Gastroesophageal sphincter (tissue), 3 donors: ENCODE measurements at regions not wholly inside any gene's neighbourhood (a gene's known extent, or its start where the extent isn't known, plus 50 kb on each side); places are given as distances from the start of the nearest gene placed in this dataset.

ENCODE experiments used
- CTCF ChIP-seq, 4 experiments: fragments of 200-600 bp in 2 of 4; fragments of 450-650 bp in 2 of 4; sonication (generic) in 1 of 4; IDR thresholded peaks; one replicate each; pipeline ENCODE4 v1.5.1; 2017 to 2019; ENCODE audit warnings: antibody characterized with exemption in 4 of 4, mild to moderate bottlenecking in 2 of 4, moderate library complexity in 2 of 4
- EP300 ChIP-seq: sonication (generic); formaldehyde crosslinking; IDR thresholded peaks from one replicate; pipeline ENCODE4 v1.6.1; 2017; ENCODE audit warnings: antibody characterized with exemption, mild to moderate bottlenecking

- TF ChIP-seq EP300 (no peak), CTCF (IDR thresholded peaks at IDR 0.05) (no peak)
These were observed 212.1 kb upstream of the KCND2 start for GRCh38 chr7:120060875-120061274.
